Progenitor cell of endocrine pancreas (in vitro differentiated cells): ENCODE measurements at regions not wholly inside any gene's neighbourhood (a gene's known extent, or its start where the extent isn't known, plus 50 kb on each side); places are given as distances from the start of the nearest gene placed in this dataset.
"Not testable (repeated sequence)": the region's sequence is repeated elsewhere in the genome, so short reads cannot be mapped to it uniquely, and the experiment has no call there.

Experiments used
- DNase-seq: peaks from one replicate; pipeline ENCODE4 v3.0.0; 2021; ENCODE audit warnings: low spot score; ENCODE audit not compliant: unreplicated experiment
- H3K27ac Mint-ChIP-seq: 2 replicates; pipeline ENCODE4 v1.8.0; 2021; ENCODE audit warnings: mild to moderate bottlenecking, moderate library complexity, mixed read lengths
- H3K27me3 Mint-ChIP-seq: 2 replicates; pipeline ENCODE4 v1.8.0; 2021; ENCODE audit warnings: mixed read lengths
- H3K36me3 Mint-ChIP-seq: 2 replicates; pipeline ENCODE4 v1.8.0; 2022; ENCODE audit warnings: mixed read lengths; ENCODE audit not compliant: insufficient read depth
- H3K4me1 Mint-ChIP-seq: 2 replicates; pipeline ENCODE4 v1.8.0; 2021; ENCODE audit warnings: low read depth, mixed read lengths
- H3K4me3 Mint-ChIP-seq: 2 replicates; pipeline ENCODE4 v1.8.0; 2021; ENCODE audit warnings: low read depth, mild to moderate bottlenecking, moderate library complexity, mixed read lengths
- H3K9me3 Mint-ChIP-seq: 2 replicates; pipeline ENCODE4 v1.8.0; 2021; ENCODE audit warnings: low read depth, mixed read lengths
- CTCF ChIP-seq: fragments of 200-600 bp; sonication (generic); IDR thresholded peaks from one replicate; pipeline ENCODE4 v1.5.0; 2021; ENCODE audit warnings: antibody characterized with exemption, mild to moderate bottlenecking; ENCODE audit not compliant: unreplicated experiment

- peaks cover 5% of the 10 kb centered on the region for H3K27me3 Mint-ChIP-seq
- H3K9me3 Mint-ChIP-seq: no peaks in the 10 kb centered on the region
- no peak overlapping the region for H3K27ac Mint-ChIP-seq
- H3K36me3 Mint-ChIP-seq: no peaks in the 10 kb centered on the region
- H3K4me3 Mint-ChIP-seq: no peak overlapping the region
- no peak for DNase-seq
- no peak for TF ChIP-seq CTCF
- peaks cover 18% of the 10 kb centered on the region for H3K4me1 Mint-ChIP-seq
Observed at GRCh38 chr15:63447017-63447676, 57.2 kb upstream of the USP3 start.

- H3K4me3 Mint-ChIP-seq: no peak overlapping the region
- TF ChIP-seq CTCF: no peak
- H3K27ac Mint-ChIP-seq: no peak overlapping the region
- DNase-seq: no peak
- H3K9me3 Mint-ChIP-seq: no peaks in the 10 kb centered on the region
- no peaks in the 10 kb centered on the region for H3K36me3 Mint-ChIP-seq
- H3K4me1 Mint-ChIP-seq: peaks cover 18% of the 10 kb centered on the region
- peaks cover 5% of the 10 kb centered on the region for H3K27me3 Mint-ChIP-seq
Observed at GRCh38 chr15:63448266-63448665, 56.1 kb upstream of the USP3 start.

GRCh38 chr15:63448872-63449555 lies 55.4 kb upstream of the USP3 start:
- H3K27ac Mint-ChIP-seq, H3K4me3 Mint-ChIP-seq, H3K9me3 Mint-ChIP-seq, H3K27me3 Mint-ChIP-seq, H3K36me3 Mint-ChIP-seq, DNase-seq: not testable (repeated sequence)
- peaks cover 18% of the 10 kb centered on the region for H3K4me1 Mint-ChIP-seq

GRCh38 chr15:63449731-63450130 lies 54.7 kb upstream of the USP3 start:
- Mint-ChIP-seq H3K9me3 (no peaks in the 10 kb centered on the region), H3K4me1 (peaks cover 18% of the 10 kb centered on the region), H3K4me3 (no peak overlapping the region), H3K27ac (peak overlapping the region; percentile 45), H3K27me3 (no peaks in the 10 kb centered on the region), H3K36me3 (no peaks in the 10 kb centered on the region)
- no peak for TF ChIP-seq CTCF
- no peak for DNase-seq

DNA sequence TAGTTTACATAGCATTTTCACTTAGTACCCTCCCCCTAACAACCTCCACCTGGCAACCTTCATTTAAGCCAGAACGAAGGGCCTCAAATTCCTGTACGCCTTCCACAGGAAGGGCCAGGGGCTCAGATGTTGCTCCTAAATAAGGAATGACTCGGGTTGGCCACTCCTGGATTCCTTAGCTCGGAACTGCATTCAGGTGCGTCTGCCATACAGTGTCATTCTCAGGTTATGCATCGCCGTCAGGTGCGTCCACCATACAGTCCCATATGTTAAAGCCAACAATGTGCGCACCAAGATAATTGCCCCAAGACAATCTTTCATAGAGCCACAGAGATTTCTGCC lies 53.5 kb upstream of the USP3 start:
- no peak overlapping the region for H3K27ac Mint-ChIP-seq
- H3K27me3 Mint-ChIP-seq: no peaks in the 10 kb centered on the region
- no peaks in the 10 kb centered on the region for H3K36me3 Mint-ChIP-seq
- H3K4me1 Mint-ChIP-seq: peaks cover 18% of the 10 kb centered on the region
- no peak for DNase-seq
- no peak overlapping the region for H3K4me3 Mint-ChIP-seq
- TF ChIP-seq CTCF: no peak
- H3K9me3 Mint-ChIP-seq: no peaks in the 10 kb centered on the region
